Nephron progenitor cell (in vitro differentiated cells): ENCODE measurements at regions not wholly inside any gene's neighbourhood (a gene's known extent, or its start where the extent isn't known, plus 50 kb on each side); places are given as distances from the start of the nearest gene placed in this dataset.

ENCODE experiments used
- DNase-seq: peaks from one replicate; pipeline ENCODE4 v3.0.0; 2021
- H3K27ac Mint-ChIP-seq: 2 replicates; pipeline ENCODE4 v1.8.0; 2021; ENCODE audit warnings: mild to moderate bottlenecking, moderate library complexity, mixed read lengths
- H3K27me3 Mint-ChIP-seq: 2 replicates; pipeline ENCODE4 v1.8.0; 2021; ENCODE audit warnings: mild to moderate bottlenecking, low read depth, mixed read lengths; ENCODE audit not compliant: poor library complexity
- H3K36me3 Mint-ChIP-seq: 2 replicates; pipeline ENCODE4 v1.8.0; 2021; ENCODE audit warnings: low read depth, mixed read lengths
- H3K4me1 Mint-ChIP-seq: 2 replicates; pipeline ENCODE4 v1.8.0; 2021; ENCODE audit warnings: mixed read lengths
- H3K4me3 Mint-ChIP-seq: 2 replicates; pipeline ENCODE4 v1.8.0; 2021; ENCODE audit warnings: mild to moderate bottlenecking, moderate library complexity, mixed read lengths
- H3K9me3 Mint-ChIP-seq: 2 replicates; pipeline ENCODE4 v1.8.0; 2021; ENCODE audit warnings: mild to moderate bottlenecking, moderate library complexity, mixed read lengths
- TF ChIP-seq, protein P1 (sequence below): fragments of 200-600 bp; sonication (generic); IDR thresholded peaks from 2 replicates; pipeline ENCODE4 v1.5.0; 2021; ENCODE audit warnings: antibody characterized with exemption

DNA sequence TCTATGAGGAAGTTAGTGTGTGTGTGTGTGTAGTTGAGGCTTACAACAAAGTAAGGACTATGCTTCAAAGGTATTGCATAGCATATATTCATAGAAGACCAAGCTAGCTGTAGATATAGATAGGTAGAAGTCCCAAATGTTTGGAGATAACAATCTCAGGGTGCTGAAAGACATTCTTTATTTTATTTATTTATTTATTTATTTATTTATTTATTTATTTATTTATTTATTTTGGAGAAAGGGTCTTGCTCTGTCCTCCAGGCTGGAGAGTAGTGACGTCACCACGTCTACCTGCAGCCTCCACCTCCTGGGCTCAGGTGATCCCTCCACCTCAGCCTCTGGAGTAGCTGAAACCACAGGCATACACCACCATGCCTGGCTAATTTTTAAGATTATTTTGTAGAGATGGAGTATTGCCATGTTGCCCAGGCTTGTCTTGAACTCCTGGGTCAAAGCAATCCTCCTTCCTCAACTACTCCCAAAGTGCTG, 284.6 kb upstream of the KIF2B start:
- Mint-ChIP-seq H3K4me3 (no peak overlapping the region), H3K36me3 (no peaks in the 10 kb centered on the region), H3K27me3 (peaks cover 4% of the 10 kb centered on the region), H3K27ac (no peak overlapping the region), H3K4me1 (no peaks in the 10 kb centered on the region), H3K9me3 (no peaks in the 10 kb centered on the region)
- DNase-seq = no peak
- TF ChIP-seq, protein P1, sequence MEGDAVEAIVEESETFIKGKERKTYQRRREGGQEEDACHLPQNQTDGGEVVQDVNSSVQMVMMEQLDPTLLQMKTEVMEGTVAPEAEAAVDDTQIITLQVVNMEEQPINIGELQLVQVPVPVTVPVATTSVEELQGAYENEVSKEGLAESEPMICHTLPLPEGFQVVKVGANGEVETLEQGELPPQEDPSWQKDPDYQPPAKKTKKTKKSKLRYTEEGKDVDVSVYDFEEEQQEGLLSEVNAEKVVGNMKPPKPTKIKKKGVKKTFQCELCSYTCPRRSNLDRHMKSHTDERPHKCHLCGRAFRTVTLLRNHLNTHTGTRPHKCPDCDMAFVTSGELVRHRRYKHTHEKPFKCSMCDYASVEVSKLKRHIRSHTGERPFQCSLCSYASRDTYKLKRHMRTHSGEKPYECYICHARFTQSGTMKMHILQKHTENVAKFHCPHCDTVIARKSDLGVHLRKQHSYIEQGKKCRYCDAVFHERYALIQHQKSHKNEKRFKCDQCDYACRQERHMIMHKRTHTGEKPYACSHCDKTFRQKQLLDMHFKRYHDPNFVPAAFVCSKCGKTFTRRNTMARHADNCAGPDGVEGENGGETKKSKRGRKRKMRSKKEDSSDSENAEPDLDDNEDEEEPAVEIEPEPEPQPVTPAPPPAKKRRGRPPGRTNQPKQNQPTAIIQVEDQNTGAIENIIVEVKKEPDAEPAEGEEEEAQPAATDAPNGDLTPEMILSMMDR = no peak

DNA sequence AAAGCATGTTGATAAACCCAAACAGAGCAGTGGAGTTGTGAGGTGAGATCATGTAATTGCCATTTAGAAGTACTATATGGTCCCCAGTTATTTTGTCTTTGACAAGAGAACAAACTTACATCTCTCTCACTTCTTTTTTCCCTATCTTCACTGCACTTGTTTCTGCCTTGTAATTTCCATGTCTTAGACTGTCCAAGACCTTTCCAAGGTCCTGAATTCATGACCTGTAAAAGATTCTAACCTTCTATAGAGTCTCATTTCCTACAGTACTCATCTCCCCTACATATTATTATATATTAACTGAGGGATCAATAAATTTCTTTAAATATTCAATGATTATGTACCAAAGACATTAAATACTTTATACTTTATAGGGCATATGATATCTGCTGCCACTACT, 295.3 kb upstream of the KIF2B start:
- Mint-ChIP-seq H3K4me3 (no peak overlapping the region), H3K27ac (no peak overlapping the region), H3K4me1 (no peaks in the 10 kb centered on the region), H3K9me3 (no peaks in the 10 kb centered on the region), H3K36me3 (no peaks in the 10 kb centered on the region), H3K27me3 (no peaks in the 10 kb centered on the region)
- TF ChIP-seq, protein P1 = no peak
- no peak for DNase-seq

DNA sequence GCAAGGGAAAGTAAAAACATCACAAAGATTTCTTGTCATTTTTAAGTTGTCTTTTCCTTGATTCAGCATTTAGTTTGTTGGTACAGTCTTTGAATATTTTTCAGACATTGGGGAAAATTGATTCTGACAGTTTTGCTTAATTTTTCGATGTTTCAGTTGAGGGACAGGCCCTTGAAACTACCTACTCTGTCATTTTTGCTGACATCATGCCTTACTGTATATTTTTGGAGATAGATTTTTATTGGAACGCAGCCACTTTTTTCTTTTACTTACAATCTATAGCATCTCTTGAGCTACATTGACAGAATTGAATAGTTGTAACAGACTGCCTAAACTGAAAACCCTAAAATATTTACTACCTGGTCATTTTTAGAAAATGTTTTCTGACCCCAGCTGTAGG, 297.1 kb upstream of the KIF2B start:
- Mint-ChIP-seq H3K4me1 (no peaks in the 10 kb centered on the region), H3K9me3 (no peaks in the 10 kb centered on the region), H3K27ac (no peak overlapping the region), H3K36me3 (no peaks in the 10 kb centered on the region), H3K4me3 (no peak overlapping the region), H3K27me3 (no peaks in the 10 kb centered on the region)
- TF ChIP-seq, protein P1 = no peak
- no peak for DNase-seq

DNA sequence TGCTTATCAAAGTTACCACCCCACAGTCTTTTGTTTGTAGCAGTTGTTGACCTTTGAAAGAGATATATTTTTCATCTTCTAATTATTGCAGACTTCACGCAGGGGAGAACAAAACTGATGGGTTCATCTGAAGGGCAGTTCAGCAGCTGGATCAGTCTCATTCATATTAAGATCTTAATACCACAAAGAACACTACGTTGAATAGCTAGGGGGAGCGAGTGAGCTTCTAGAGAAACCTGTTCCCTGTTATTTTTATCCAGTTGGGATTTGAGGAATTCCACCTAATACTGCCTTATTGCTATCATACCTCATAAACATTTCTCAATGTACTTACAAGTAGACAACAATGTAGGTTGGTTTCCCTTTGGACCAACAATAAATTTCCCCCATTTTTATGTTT, 306.1 kb upstream of the KIF2B start:
- TF ChIP-seq, protein P1 = no peak
- Mint-ChIP-seq H3K4me1 (no peaks in the 10 kb centered on the region), H3K9me3 (peaks cover 12% of the 10 kb centered on the region), H3K36me3 (no peaks in the 10 kb centered on the region), H3K27ac (no peak overlapping the region), H3K27me3 (no peaks in the 10 kb centered on the region), H3K4me3 (no peak overlapping the region)
- no peak for DNase-seq

DNA sequence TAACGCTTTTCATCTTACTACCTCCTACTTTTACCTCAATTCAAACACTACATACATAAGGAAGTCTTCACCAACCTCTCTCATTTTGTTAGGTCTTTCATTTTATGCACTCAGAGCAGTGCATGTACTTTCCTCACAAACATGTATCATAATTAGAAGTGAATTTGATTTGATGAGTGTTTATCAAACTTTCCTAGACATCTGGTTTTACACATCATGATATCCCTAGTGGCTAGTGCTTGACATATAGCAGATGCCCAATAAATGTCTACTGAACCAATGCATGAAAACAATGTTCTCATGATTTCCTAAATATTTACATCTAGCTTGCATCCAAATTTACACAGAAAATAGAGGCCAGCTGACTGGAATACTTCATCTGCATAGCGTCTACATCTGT, 323.4 kb upstream of the KIF2B start:
- TF ChIP-seq, protein P1 = no peak
- Mint-ChIP-seq H3K4me1 (no peaks in the 10 kb centered on the region), H3K36me3 (no peaks in the 10 kb centered on the region), H3K27ac (no peak overlapping the region), H3K4me3 (no peak overlapping the region), H3K9me3 (peaks cover 4% of the 10 kb centered on the region), H3K27me3 (no peaks in the 10 kb centered on the region)
- no peak for DNase-seq

DNA sequence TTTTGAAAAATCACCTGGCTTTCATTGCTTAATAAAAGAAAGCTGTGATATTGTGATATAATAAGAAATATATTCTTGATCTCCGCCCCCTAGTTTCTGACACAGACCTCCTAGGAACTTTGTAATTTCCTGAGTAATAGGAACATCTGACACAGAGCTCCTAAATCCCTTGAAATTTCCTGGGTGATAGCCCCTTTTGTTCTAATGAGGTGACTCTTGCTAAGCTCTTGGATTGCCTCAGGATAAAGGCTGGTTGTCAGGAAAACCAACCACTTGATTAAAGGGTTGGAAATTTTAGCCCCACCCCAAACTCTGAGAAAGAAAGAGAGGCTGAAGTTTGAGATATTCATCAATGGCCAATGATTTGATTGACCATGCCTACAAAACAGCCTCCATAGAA, 326.4 kb upstream of the KIF2B start:
- Mint-ChIP-seq H3K4me3 (no peak overlapping the region), H3K4me1 (no peaks in the 10 kb centered on the region), H3K9me3 (peaks cover 4% of the 10 kb centered on the region), H3K27me3 (no peaks in the 10 kb centered on the region), H3K36me3 (no peaks in the 10 kb centered on the region), H3K27ac (no peak overlapping the region)
- TF ChIP-seq, protein P1 = no peak
- DNase-seq = no peak
